ENCODE measurements at regions not wholly inside any gene's neighbourhood (a gene's known extent, or its start where the extent isn't known, plus 50 kb on each side); places are given as distances from the start of the nearest gene placed in this dataset.
A peak's percentile ranks its signal among the peaks of the same experiment; 100 is the strongest.
"Not testable (repeated sequence)": the region's sequence is repeated elsewhere in the genome, so short reads cannot be mapped to it uniquely, and the experiment has no call there.

GRCh38 chr7:97928844-97929243, 56.6 kb upstream of the ASNS start:
- DNase-seq, result not testable (repeated sequence)

GRCh38 chr7:97927790-97928748, 55.9 kb upstream of the ASNS start:
- peak; percentile 41 to 50 for DNase-seq

All from NCI-H2081 (cell line).